Thoracic aorta (tissue), 2 donors: ENCODE measurements at regions not wholly inside any gene's neighbourhood (a gene's known extent, or its start where the extent isn't known, plus 50 kb on each side); places are given as distances from the start of the nearest gene placed in this dataset.
"Not testable (repeated sequence)": the region's sequence is repeated elsewhere in the genome, so short reads cannot be mapped to it uniquely, and the experiment has no call there.

Experiments used
- ATAC-seq: fragments of 150-250 bp; one replicate; pipeline ENCODE4 v1.8.0; 2017; ENCODE audit warnings: low read depth; ENCODE audit not compliant: insufficient number of reproducible peaks, low FRiP score
- DNase-seq: peaks from one replicate; pipeline ENCODE4 v3.0.0-alpha.2; 2020; ENCODE audit warnings: low spot score
- H3K27ac ChIP-seq, 2 donors: fragments of 200-600 bp; sonication (generic); 1 replicate in 1 of 2; 2 replicates in 1 of 2; pipeline ENCODE4 v1.5.1; 2016; ENCODE audit warnings: mild to moderate bottlenecking in 2 of 2, moderate library complexity in 2 of 2
- H3K27me3 ChIP-seq: fragments of 200-600 bp; sonication (generic); replicated peaks from 2 replicates; pipeline ENCODE4 v1.6.0; 2016; ENCODE audit warnings: mild to moderate bottlenecking; ENCODE audit not compliant: insufficient read depth
- H3K36me3 ChIP-seq: fragments of 200-600 bp; sonication (generic); one replicate; pipeline ENCODE4 v1.5.1; 2016
- H3K4me1 ChIP-seq, 2 donors: fragments of 200-600 bp; sonication (generic); 1 replicate in 1 of 2; 2 replicates in 1 of 2; pipeline versions ENCODE4 v1.5.1 to v1.6.0; 2016; ENCODE audit warnings: low read depth in 2 of 2, mild to moderate bottlenecking in 1 of 2; ENCODE audit not compliant: control insufficient read depth in 1 of 2
- H3K4me3 ChIP-seq: fragments of 200-600 bp; sonication (generic); 2 replicates; pipeline ENCODE4 v1.5.1; 2016; ENCODE audit warnings: mild to moderate bottlenecking
- H3K9me3 ChIP-seq: fragments of 200-600 bp; sonication (generic); 2 replicates; pipeline ENCODE4 v1.5.1; 2016

GRCh38 chr16:15189478-15189877, 95.4 kb upstream of the RRN3 start:
- H3K27me3 ChIP-seq, DNase-seq, H3K4me1 ChIP-seq, ATAC-seq, H3K4me3 ChIP-seq, H3K27ac ChIP-seq, H3K9me3 ChIP-seq, H3K36me3 ChIP-seq: not testable (repeated sequence)
